Lower leg skin (tissue), 4 donors: ENCODE measurements at regions not wholly inside any gene's neighbourhood (a gene's known extent, or its start where the extent isn't known, plus 50 kb on each side); places are given as distances from the start of the nearest gene placed in this dataset.

Experiments used
- DNase-seq, 2 donors: peaks; one replicate each; pipeline ENCODE4 v3.0.0-alpha.2; 2019; ENCODE audit warnings: low spot score in 2 of 2
- H3K4me3 ChIP-seq: fragments of 200-600 bp; sonication (generic); 2 replicates; pipeline ENCODE4 v1.5.1; 2017; ENCODE audit warnings: mild to moderate bottlenecking, low read depth; ENCODE audit not compliant: poor library complexity, severe bottlenecking
- POLR2A ChIP-seq, 2 donors: fragments of 450-650 bp; IDR thresholded peaks; one replicate each; pipeline ENCODE4 v1.6.1; 2016 to 2017; ENCODE audit warnings: antibody characterized with exemption in 2 of 2, mild to moderate bottlenecking in 1 of 2, moderate library complexity in 1 of 2
- WGBS, 2 donors: methylation state at CpG; one replicate each; pipeline ENCODE4 v1.1.5; 2018; 5-methylcytosine and 5-hydroxymethylcytosine counted together
- intact Hi-C: fragments of 100-400 bp; cut with DNase I; formaldehyde crosslinking; loops from one replicate; pipeline ENCODE4 v1.15.0; 2023; ENCODE audit warnings: low total_unique reads
- TF ChIP-seq, protein P1 (sequence below), 3 donors: fragments of 450-650 bp; IDR thresholded peaks; one replicate each; pipeline ENCODE4 v1.5.1; 2016; ENCODE audit warnings: antibody characterized with exemption in 3 of 3, mild to moderate bottlenecking in 3 of 3, moderate library complexity in 2 of 3

DNA sequence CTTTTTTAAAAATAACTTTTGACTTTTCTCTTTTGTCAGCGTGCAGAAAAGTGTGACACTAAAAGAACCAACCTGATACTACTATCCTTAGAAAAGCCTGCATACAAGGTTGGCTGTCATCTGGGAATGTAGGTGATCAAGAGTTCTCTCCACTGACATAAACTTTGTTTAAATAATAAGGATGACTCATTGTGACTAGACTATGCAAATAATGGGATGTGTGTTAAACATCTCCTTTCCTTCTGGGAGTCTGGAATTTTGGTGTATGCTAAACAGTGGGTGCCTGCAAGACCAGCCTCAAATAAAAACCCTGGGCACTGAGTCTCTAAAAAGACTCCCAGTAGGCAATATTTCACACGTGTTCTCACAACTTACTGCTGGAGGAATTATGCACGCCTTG, 373.4 kb downstream of the CNTNAP4 start:
- intact Hi-C loops: no loop called here
- TF ChIP-seq POLR2A (IDR thresholded peaks at IDR 0.05): no peak
- TF ChIP-seq, protein P1, sequence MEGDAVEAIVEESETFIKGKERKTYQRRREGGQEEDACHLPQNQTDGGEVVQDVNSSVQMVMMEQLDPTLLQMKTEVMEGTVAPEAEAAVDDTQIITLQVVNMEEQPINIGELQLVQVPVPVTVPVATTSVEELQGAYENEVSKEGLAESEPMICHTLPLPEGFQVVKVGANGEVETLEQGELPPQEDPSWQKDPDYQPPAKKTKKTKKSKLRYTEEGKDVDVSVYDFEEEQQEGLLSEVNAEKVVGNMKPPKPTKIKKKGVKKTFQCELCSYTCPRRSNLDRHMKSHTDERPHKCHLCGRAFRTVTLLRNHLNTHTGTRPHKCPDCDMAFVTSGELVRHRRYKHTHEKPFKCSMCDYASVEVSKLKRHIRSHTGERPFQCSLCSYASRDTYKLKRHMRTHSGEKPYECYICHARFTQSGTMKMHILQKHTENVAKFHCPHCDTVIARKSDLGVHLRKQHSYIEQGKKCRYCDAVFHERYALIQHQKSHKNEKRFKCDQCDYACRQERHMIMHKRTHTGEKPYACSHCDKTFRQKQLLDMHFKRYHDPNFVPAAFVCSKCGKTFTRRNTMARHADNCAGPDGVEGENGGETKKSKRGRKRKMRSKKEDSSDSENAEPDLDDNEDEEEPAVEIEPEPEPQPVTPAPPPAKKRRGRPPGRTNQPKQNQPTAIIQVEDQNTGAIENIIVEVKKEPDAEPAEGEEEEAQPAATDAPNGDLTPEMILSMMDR (IDR thresholded peaks at IDR 0.05): no peak
- no peak for DNase-seq
- no peak overlapping the region for H3K4me3 ChIP-seq
- 74 to 79% methylated on average over 3 of the region's 3 CpGs for WGBS, 2 donors

DNA sequence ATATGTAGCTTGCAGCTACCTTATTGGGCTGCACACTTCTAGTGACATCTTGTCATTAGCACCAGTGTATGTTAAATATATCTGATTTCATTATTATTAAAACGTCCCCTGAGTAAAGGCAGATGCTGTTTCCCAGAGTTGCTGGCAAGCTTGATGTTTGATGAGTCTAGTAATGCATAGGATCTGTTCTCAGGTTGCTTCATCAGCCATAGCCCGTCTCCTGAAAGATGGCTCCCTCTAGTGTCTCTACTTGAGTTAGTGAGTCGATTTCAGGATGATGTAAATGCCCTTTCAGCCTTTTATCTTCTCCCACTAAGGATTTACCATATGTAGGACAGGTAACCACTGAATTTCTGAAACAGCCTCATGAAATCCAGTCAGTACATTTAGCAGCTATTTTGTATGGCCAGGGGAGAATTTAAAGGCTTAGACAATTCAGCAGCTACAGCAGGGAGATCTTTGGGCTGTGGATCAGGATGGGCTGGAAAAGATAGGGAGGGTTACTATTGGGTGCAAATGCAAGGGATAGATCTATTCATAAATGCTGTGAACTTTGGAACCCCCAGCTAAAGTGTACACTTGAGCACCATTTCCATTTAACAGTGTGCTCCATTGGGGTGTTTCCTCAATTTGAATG, 376.3 kb downstream of the CNTNAP4 start:
- 3% methylated on average over 3 of the region's 3 CpGs for WGBS, 2 donors
- TF ChIP-seq POLR2A (IDR thresholded peaks at IDR 0.05): no peak
- TF ChIP-seq, protein P1 (IDR thresholded peaks at IDR 0.05): no peak
- intact Hi-C loops: no loop called here
- no peak for DNase-seq
- H3K4me3 ChIP-seq: no peak overlapping the region

DNA sequence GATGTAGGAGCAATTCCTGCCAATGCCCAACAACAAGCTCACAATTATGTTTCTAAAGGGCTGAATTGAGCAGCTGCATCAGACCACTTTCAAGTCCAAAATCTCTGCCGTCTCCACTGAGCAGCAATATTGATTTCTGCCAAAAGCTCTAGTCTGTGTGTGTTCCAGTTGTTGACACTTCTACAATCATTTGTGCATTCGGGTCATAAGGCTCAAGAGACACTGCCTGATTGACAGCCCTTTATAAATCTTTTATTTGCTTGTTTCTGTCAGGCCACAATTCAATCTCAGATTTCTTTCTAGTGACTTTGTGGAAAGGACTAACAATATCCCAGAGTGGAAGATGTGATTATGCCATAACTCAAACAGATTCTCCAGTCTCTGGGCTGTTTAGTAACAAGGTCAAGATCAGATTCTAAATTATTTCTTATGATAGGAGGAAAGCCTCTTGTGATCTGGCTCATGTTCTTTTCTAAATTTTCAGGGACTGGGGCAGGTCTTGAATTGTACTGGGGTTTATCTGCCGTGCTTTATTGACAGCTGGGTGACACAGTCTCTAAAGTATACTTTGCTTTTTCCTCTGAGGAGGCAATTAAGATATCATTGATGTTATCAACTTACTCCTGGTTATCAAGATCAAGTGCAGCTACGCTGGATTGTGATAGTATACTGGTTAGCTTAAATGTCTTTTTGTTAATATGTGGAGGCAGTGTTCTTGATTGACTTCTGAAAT, 377.1 kb downstream of the CNTNAP4 start:
- no peak overlapping the region for H3K4me3 ChIP-seq
- intact Hi-C loops: no loop called here
- WGBS, 2 donors: 54 to 59% methylated on average over 4 of the region's 4 CpGs
- TF ChIP-seq POLR2A (IDR thresholded peaks at IDR 0.05): no peak
- TF ChIP-seq, protein P1 (IDR thresholded peaks at IDR 0.05): no peak
- no peak for DNase-seq

DNA sequence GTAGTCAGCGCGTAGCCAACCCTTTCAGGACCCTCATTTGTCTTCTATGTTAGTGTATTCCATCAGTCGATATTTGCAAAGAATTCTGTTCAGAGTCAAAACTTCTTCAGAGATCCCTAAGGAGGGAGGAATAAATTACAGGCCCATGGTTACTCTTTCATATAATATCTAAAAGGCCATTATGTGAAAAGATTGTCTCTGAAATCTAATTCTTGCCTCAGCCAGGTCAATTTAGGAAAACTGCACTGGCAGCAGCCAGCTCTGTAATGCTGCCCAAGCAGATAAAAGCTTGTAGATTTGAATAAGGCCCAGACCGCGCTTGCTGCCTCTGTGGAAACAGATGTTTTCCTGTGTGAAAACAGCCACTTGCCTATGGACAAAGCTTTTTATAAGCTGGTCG, 379.8 kb downstream of the CNTNAP4 start:
- DNase-seq: no peak
- 59 to 65% methylated on average over 6 of the region's 6 CpGs for WGBS, 2 donors
- TF ChIP-seq, protein P1 (IDR thresholded peaks at IDR 0.05): no peak
- TF ChIP-seq POLR2A (IDR thresholded peaks at IDR 0.05): no peak

DNA sequence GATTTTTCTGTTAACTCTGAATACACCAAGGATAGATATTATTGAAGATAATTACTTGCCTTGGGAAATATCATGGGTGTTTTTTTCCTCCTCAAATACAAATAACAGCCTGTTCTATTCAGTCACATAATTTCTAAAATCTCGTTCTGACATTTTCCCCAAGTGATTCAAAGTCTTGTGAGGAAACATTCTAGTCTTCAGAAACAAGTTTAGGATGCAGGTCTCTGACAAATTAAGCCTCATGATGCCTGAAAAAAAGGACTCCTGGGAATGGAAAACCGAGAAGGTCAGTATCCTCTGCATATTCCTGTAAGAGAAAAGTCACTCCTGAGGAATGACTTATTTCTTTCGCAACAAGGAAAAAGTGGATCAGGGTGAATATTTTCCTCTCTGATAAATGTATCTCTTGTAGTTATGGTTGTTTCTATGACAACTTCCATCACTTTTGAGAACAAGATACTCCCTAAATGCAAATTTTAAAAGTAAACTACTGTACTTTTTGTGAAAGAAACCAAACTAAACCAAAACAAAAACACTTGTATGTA, 384.6 kb downstream of the CNTNAP4 start:
- H3K4me3 ChIP-seq: no peak overlapping the region
- no peak for DNase-seq
- no peak for TF ChIP-seq POLR2A (IDR thresholded peaks at IDR 0.05)
- TF ChIP-seq, protein P1 (IDR thresholded peaks at IDR 0.05): no peak
- intact Hi-C loops: no loop called here
- 53 to 62% methylated on average over 3 of the region's 3 CpGs for WGBS, 2 donors

More for the DNA sequence above, 379.8 kb downstream of the CNTNAP4 start:
- H3K4me3 ChIP-seq: no peak overlapping the region
- intact Hi-C loops: no loop called here
